GM21447 (cell line): ENCODE measurements at regions not wholly inside any gene's neighbourhood (a gene's known extent, or its start where the extent isn't known, plus 50 kb on each side); places are given as distances from the start of the nearest gene placed in this dataset.
"Not testable (repeated sequence)": the region's sequence is repeated elsewhere in the genome, so short reads cannot be mapped to it uniquely, and the experiment has no call there.

Source experiments
- ATAC-seq: cut with Tn5 transposase; IDR thresholded peaks from one replicate; pipeline ENCODE4 v1.9.1; 2021; ENCODE audit not compliant: unreplicated experiment

DNA sequence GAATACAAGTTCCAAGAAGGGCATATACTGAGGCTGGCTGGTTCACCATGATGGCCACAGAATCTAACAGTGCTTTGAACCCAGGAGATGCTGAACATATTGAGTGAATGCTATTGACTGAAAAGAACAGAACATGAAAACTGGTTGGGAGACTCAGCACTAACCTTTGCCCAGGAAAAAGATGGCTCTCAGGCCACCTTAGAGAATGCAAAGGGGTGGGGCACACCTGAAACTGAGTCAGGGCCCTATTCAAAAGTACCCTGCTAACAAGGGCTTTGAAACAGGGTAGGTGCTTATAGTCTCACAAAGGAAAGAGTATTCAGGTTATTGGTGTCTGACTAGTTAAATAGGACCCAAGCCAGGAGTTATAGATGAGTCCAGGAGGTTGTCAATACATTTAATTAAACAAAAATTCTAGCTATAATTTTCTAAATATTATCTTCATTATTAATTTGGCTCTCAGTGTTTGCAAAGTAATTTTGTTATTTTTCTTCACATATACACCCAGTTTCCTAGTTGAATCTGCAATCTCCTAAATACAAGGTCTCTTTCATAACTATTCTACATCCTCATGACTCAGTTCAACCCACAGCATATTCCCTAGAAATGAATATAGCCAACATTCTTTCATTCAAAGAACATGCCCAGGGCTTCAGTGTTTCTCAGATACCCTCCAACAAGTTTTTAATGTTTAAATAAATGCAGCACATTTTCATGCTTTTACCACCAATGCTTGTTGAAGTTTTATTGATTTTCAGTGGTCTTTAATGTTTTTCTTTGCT lies 144.2 kb upstream of the RAPGEF2 start:
- ATAC-seq: no peak

- ATAC-seq: no peak
These were observed 140.5 kb upstream of the RAPGEF2 start for GRCh38 chr4:158962393-158962792.

- not testable (repeated sequence) for ATAC-seq
These were observed 139.6 kb upstream of the RAPGEF2 start for GRCh38 chr4:158963282-158963681.

DNA sequence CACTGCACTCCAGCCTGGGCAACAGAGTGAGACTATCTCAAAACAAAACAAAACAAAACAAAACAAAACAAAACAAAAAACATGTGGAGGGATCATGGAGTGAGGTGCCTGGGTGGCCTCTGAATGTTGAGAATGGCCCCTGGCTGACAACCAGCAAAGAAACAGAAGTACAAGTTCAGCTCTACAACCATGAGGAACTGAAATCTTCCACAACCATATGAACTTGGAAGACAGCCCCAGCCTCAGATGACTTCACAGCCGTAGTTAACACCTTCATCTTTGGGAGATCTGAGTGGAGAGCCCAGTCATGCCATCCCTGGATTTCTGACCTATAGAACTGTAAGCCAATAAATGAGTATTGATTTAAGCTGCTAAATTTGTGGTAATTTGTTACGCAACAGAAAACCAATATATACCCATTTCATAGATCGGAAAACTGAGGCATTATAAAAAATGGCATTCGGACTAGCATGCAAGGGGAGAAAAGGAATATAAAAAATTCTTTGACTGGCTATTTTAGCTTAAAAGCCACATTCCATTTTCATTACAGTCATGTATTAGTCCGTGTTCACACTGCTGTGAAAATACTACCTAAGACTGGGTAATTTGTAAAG lies 138.7 kb upstream of the RAPGEF2 start:
- ATAC-seq: no peak

DNA sequence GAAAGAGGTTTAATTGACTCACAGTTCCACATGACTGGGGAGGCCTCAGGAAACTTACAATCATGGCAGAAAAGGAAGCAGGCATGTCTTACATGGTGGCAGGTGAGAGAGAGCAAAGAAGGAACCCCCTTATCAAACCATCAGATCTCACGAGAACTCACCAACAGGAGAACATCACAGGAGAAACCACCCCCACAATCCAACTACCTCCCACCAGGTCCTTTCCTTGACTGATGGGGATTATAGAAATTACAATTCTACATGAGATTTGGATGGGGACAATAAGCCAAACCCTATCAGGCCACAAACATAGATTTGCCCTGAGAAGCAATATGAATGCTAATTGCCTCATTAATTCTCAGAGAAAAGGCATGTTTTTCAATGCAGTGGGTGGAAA lies 138.2 kb upstream of the RAPGEF2 start:
- ATAC-seq: no peak

- ATAC-seq: no peak
These were observed 137.7 kb upstream of the RAPGEF2 start for GRCh38 chr4:158965226-158965625.

GRCh38 chr4:158966091-158966490 lies 136.8 kb upstream of the RAPGEF2 start:
- ATAC-seq: no peak

- ATAC-seq: no peak
These were observed 133.9 kb upstream of the RAPGEF2 start for GRCh38 chr4:158968961-158969360.

DNA sequence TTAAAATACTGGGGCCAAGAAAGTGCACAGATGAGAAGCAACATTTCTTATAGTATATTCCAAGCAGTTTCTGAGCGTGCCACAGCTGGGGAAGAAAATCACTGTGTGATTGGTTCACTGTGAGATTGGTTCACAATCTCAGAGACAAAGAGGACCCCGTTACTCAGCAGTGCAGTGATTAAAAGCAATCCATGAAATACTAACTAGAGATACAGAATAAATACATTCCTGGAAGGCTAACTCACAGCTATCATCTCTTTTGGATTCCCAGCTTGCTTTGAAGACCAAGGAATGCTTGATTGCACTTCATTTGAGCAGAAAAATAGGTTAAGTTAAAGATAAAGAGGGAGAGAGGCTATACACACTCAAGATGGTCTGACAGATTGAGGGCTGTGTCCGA lies 132.1 kb upstream of the RAPGEF2 start:
- ATAC-seq: no peak

GRCh38 chr4:158974438-158974837 lies 128.4 kb upstream of the RAPGEF2 start:
- not testable (repeated sequence) for ATAC-seq

- not testable (repeated sequence) for ATAC-seq
These were observed 122.2 kb upstream of the RAPGEF2 start for GRCh38 chr4:158980711-158981110.

DNA sequence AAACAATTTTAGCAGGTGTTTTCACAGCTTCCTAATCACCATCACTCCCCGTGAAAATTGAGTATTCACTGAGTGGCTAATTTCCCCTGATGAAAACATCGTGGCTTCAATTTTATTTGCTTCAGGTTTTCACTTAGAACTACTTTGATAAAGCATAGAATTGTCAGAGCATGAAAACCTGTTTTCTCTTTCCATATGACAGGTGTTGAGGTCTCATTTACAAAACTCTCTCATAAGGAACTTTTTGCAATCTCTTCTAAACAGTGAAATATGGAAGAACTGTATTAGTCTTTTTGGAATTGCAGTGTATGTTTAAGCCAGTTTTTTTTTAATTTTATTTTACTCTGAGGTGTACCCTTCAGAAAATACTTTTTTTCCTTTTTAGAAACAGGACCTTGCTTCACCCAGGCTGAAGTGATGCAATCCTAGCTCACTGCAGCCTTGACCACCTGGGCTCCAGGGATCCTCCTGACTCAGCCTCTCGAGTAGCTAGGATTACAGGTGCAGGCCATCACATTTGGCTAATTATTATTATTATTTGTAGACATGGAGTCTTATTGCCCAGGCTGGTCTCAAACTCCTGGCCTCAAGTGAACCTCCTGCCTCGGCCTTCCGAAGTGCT lies 111.2 kb upstream of the RAPGEF2 start:
- no peak for ATAC-seq

GRCh38 chr4:158993891-158994290 lies 109.0 kb upstream of the RAPGEF2 start:
- ATAC-seq: no peak

DNA sequence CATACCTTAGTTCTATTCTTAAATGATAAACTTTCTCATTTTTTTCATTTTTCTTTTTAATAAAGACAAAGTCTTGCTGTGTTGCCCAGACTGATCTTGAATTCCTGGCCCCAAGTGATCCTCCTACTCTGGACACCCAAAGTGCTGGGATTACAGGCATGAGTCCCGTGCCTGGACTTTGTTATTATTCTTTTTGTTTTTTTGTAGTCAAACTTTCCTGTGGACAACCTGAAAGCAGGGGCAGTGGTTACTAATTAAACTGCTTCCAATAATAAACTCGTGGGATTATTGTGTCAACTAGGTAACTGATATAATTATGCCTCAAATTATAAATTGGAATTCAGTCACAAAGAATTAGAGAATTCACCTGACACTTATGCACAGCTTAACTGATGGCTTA lies 107.8 kb upstream of the RAPGEF2 start:
- ATAC-seq: no peak

DNA sequence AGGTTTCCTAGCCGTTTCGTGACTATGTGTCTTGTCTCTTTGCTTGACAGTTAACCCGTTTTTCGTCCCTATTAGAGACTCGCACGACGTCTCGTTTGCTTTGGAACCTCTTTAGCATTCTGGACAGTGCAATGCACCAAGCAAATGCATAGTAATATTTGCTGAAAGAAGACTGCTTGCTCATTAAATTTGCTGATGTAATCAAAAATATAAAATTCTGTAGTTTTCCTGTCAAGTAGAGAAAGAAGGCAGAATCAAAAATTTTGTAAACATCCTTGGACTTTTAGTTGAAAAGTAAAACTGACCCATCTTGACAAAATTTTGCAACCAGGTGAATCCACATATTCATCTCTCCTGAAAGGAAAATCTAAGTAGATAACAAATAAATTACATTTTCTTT lies 106.9 kb upstream of the RAPGEF2 start:
- ATAC-seq: no peak

DNA sequence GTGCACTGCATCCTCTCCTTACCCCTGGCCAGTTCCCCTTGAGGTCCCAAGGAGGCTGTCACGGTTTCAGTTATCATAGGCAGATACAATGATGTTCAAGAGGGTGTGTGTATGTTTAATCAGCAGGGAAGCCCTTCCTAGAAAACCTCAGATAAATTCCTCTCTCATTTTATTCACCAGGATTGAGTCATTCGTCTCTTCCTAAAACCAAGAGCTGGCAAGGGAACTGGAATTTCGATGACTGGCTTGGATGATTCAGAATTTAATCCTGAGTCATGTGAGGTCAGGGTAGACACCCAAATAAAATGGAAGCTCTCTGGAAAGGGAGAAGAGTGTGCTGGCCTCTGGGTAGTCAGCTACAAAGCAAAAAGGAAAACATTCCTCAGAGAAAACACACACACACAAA lies 106.2 kb upstream of the RAPGEF2 start:
- no peak for ATAC-seq

DNA sequence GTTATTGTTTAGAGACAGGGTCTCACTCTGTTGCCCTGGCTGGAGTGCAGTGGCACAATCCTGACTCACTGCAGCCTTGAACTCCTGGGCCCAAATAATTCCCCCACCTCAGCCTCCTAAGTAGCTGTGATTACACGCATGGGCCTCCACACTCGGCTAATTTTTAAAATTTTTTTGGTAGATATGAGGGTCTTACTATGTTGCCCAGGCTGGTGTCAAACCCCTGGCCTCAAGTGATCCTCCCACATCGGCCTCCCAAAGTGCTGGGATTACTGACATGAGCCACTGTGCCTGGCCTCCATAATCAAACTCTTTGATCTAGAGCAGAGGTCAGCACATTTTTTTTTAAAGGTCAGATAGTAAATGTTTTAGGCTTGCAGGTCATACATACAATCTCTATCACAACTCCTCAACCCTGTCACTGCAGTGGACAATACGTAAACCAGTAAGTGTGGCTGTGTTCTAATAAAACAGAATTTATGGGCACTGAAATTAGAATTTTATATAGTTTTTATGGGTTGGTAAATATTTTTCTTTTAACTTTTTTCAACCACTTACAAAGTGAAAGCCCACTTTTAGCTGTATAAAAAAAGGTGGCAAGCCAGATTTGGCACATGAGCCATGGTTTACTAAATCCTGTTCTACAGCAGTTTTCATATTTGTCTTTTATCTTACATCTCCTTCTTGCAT lies 105.1 kb upstream of the RAPGEF2 start:
- ATAC-seq: no peak

DNA sequence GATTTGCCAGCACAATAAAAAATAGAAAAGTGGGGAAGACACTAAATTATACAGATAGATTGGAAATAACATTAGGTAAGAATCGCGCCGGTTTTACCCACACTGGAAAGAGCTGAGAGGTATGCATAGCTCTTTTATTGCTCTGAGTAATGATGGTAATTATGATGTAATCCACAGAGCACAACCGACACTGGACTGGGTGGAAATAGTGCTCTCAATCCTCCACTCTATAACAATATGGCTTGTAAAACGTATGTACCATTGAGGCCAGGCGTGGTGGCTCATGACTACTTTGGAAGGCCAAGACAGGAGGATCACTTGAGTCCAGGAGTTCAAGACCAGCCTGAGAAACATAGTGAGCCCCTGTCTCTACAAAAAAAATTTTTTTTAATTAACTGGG lies 104.3 kb upstream of the RAPGEF2 start:
- ATAC-seq: no peak

DNA sequence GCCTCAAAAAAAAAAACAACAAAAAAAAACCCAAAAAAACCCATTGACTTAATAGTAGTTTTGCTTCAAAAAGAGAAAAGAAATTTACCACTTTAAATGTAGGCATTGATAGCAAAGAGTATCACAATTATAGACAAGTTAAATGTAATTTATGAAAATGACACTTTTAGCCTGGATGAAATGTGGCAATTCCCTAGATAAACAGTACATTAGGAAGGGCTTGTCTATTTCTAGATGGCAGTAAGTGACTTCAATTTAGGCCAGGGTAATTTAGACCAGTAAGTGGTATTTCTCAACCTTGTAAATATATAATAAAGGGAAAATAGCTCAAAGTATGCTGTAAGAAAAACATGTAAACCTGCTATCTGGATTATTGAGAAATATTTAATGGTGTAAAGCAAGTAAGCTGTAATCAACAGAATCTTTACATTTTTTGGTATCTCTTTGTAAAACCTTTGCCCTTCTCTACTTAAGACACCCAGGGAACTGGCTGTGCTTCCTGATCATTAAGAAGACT lies 103.7 kb upstream of the RAPGEF2 start:
- no peak for ATAC-seq

DNA sequence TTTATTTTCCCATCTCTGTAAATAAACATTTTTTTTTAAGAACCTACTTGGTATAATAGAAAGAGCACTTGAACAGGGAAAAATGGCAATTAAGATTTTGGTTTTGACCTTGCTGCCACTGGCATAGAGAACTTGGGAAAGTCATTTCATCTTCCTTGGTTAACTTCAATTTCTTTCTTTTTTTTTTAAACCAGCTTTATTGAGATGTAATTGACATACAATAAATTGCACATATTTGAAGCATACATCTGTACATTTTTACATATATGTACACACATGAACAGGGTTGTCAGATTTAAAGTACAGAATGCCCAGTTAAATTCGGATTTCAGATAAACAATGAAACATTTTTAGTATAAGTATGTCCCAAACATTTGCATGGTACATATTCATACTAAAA lies 103.0 kb upstream of the RAPGEF2 start:
- no peak for ATAC-seq

GRCh38 chr4:159002950-159003349 lies 99.9 kb upstream of the RAPGEF2 start:
- ATAC-seq: no peak
